Type B pancreatic cell (in vitro differentiated cells): ENCODE measurements at regions not wholly inside any gene's neighbourhood (a gene's known extent, or its start where the extent isn't known, plus 50 kb on each side); places are given as distances from the start of the nearest gene placed in this dataset.

ENCODE experiments used
- DNase-seq: peaks from one replicate; pipeline ENCODE4 v3.0.0; 2021; ENCODE audit warnings: mixed read lengths; ENCODE audit not compliant: unreplicated experiment; ENCODE audit errors: extremely low spot score
- H3K27ac Mint-ChIP-seq: 2 replicates; pipeline ENCODE4 v1.8.0; 2021; ENCODE audit warnings: mild to moderate bottlenecking, mixed read lengths
- H3K27me3 Mint-ChIP-seq: 2 replicates; pipeline ENCODE4 v1.8.0; 2021; ENCODE audit warnings: mixed read lengths
- H3K36me3 Mint-ChIP-seq: 2 replicates; pipeline ENCODE4 v1.8.0; 2021; ENCODE audit warnings: mixed read lengths
- H3K4me1 Mint-ChIP-seq: one replicate; pipeline ENCODE4 v1.8.0; 2021; ENCODE audit warnings: mixed read lengths; ENCODE audit not compliant: unreplicated experiment
- H3K4me3 Mint-ChIP-seq: 2 replicates; pipeline ENCODE4 v1.8.0; 2021; ENCODE audit warnings: mild to moderate bottlenecking, mixed read lengths
- H3K9me3 Mint-ChIP-seq: 2 replicates; pipeline ENCODE4 v1.8.0; 2021; ENCODE audit warnings: mixed read lengths
- CTCF ChIP-seq: fragments of 200-600 bp; sonication (generic); conservative IDR thresholded peaks from 2 replicates; pipeline ENCODE4 v1.5.0; 2021; ENCODE audit warnings: antibody characterized with exemption, mild to moderate bottlenecking

- Mint-ChIP-seq H3K27ac (no peak overlapping the region), H3K27me3 (peaks cover 36% of the 10 kb centered on the region), H3K4me1 (no peaks in the 10 kb centered on the region), H3K36me3 (no peaks in the 10 kb centered on the region), H3K4me3 (no peak overlapping the region), H3K9me3 (peaks cover 4% of the 10 kb centered on the region)
- no peak for TF ChIP-seq CTCF
- no peak for DNase-seq
Measured at GRCh38 chr5:169369130-169369529, 68.2 kb upstream of the SLIT3 start.

- H3K27ac Mint-ChIP-seq, result no peak overlapping the region
- no peak for TF ChIP-seq CTCF
- H3K4me1 Mint-ChIP-seq, result no peaks in the 10 kb centered on the region
- H3K9me3 Mint-ChIP-seq, result peaks cover 4% of the 10 kb centered on the region
- H3K36me3 Mint-ChIP-seq, result no peaks in the 10 kb centered on the region
- no peak for DNase-seq
- H3K27me3 Mint-ChIP-seq, result peaks cover 37% of the 10 kb centered on the region
- no peak overlapping the region for H3K4me3 Mint-ChIP-seq
Measured at GRCh38 chr5:169367861-169368260, 66.9 kb upstream of the SLIT3 start.

GRCh38 chr5:169357291-169357690 lies 56.4 kb upstream of the SLIT3 start:
- no peaks in the 10 kb centered on the region for H3K4me1 Mint-ChIP-seq
- H3K27me3 Mint-ChIP-seq, result peaks cover 12% of the 10 kb centered on the region
- H3K36me3 Mint-ChIP-seq, result no peaks in the 10 kb centered on the region
- H3K4me3 Mint-ChIP-seq, result no peak overlapping the region
- H3K9me3 Mint-ChIP-seq, result no peaks in the 10 kb centered on the region
- no peak for TF ChIP-seq CTCF
- DNase-seq, result no peak
- no peak overlapping the region for H3K27ac Mint-ChIP-seq

GRCh38 chr5:169356811-169357210 lies 55.9 kb upstream of the SLIT3 start:
- Mint-ChIP-seq H3K27ac (no peak overlapping the region), H3K4me1 (no peaks in the 10 kb centered on the region), H3K9me3 (no peaks in the 10 kb centered on the region), H3K4me3 (no peak overlapping the region), H3K36me3 (no peaks in the 10 kb centered on the region), H3K27me3 (peaks cover 8% of the 10 kb centered on the region)
- TF ChIP-seq CTCF, result no peak
- DNase-seq, result no peak

- no peaks in the 10 kb centered on the region for H3K36me3 Mint-ChIP-seq
- peaks cover 8% of the 10 kb centered on the region for H3K27me3 Mint-ChIP-seq
- DNase-seq, result no peak
- H3K27ac Mint-ChIP-seq, result no peak overlapping the region
- no peaks in the 10 kb centered on the region for H3K4me1 Mint-ChIP-seq
- H3K4me3 Mint-ChIP-seq, result no peak overlapping the region
- H3K9me3 Mint-ChIP-seq, result no peaks in the 10 kb centered on the region
- TF ChIP-seq CTCF, result no peak
Measured at GRCh38 chr5:169356181-169356580, 55.2 kb upstream of the SLIT3 start.

GRCh38 chr5:169354921-169355320 lies 54.0 kb upstream of the SLIT3 start:
- H3K4me1 Mint-ChIP-seq, result no peaks in the 10 kb centered on the region
- no peak for DNase-seq
- no peak for TF ChIP-seq CTCF
- H3K27me3 Mint-ChIP-seq, result peaks cover 9% of the 10 kb centered on the region
- H3K9me3 Mint-ChIP-seq, result no peaks in the 10 kb centered on the region
- H3K27ac Mint-ChIP-seq, result no peak overlapping the region
- H3K4me3 Mint-ChIP-seq, result no peak overlapping the region
- no peaks in the 10 kb centered on the region for H3K36me3 Mint-ChIP-seq
